PFSK-1 (cell line): ENCODE measurements at regions not wholly inside any gene's neighbourhood (a gene's known extent, or its start where the extent isn't known, plus 50 kb on each side); places are given as distances from the start of the nearest gene placed in this dataset.

ENCODE experiments used
- POLR2AphosphoS5 ChIP-seq: IDR thresholded peaks from 2 replicates; pipeline ENCODE4 v1.6.1; 2012; ENCODE audit warnings: low read depth, mild to moderate bottlenecking, control low read depth, low read length, moderate library complexity
- REST ChIP-seq, 2 experiments: IDR thresholded peaks; 2 replicates each; pipeline versions ENCODE4 v1.6.1 to v1.8.0; 2011 to 2012; ENCODE audit warnings: low read depth in 2 of 2, low read length in 2 of 2, control low read depth in 1 of 2, inconsistent platforms in 1 of 2, mild to moderate bottlenecking in 1 of 2, moderate library complexity in 1 of 2; ENCODE audit not compliant: insufficient read depth in 1 of 2
- SIN3A ChIP-seq: IDR thresholded peaks from 2 replicates; pipeline ENCODE4 v1.6.1; 2012; ENCODE audit warnings: mild to moderate bottlenecking, low read length, moderate library complexity, borderline replicate concordance; ENCODE audit not compliant: insufficient read depth
- TAF1 ChIP-seq: IDR thresholded peaks from 2 replicates; pipeline ENCODE4 v1.6.1; 2012; ENCODE audit warnings: low read length, control low read depth, borderline replicate concordance; ENCODE audit not compliant: insufficient read depth

- TF ChIP-seq TAF1, result no peak
- no peak for TF ChIP-seq REST (IDR thresholded peaks at IDR 0.05; ENCODE audit: insufficient read depth in 1 of 2, low read depth in 2 of 2, low read length in 2 of 2)
- TF ChIP-seq POLR2AphosphoS5, result no peak
- no peak for TF ChIP-seq SIN3A
Observed at GRCh38 chr21:27647401-27647800, 680.5 kb upstream of the ADAMTS5 start.
